ENCODE measurements at regions not wholly inside any gene's neighbourhood (a gene's known extent, or its start where the extent isn't known, plus 50 kb on each side); places are given as distances from the start of the nearest gene placed in this dataset.

- DNase-seq = no peak
- intact Hi-C loops (cut with DNase I) = no loop called here
- TF ChIP-seq CTCF (IDR thresholded peaks at IDR 0.05) = no peak
Measured at GRCh38 chr1:216916890-216917438, 193.7 kb upstream of the ESRRG start.

GRCh38 chr1:216914974-216915373 is 191.7 kb upstream of the ESRRG start:
- no peak for TF ChIP-seq CTCF (IDR thresholded peaks at IDR 0.05)
- Histone ChIP-seq H3K4me3 (no peak overlapping the region), H3K27ac (no peak overlapping the region), H3K27me3 (no peaks in the 10 kb centered on the region), H3K9me3 (no peaks in the 10 kb centered on the region), H3K9ac (ENCODE audit: low read depth in 2 of 2, low read length in 2 of 2) (no peak overlapping the region), H3K36me3 (no peaks in the 10 kb centered on the region), H3K4me1 (no peaks in the 10 kb centered on the region)
- intact Hi-C loops (cut with DNase I) = no loop called here
- DNase-seq = no peak

More at GRCh38 chr1:216916890-216917438, 193.7 kb upstream of the ESRRG start:
- Histone ChIP-seq H3K27me3 (no peaks in the 10 kb centered on the region), H3K4me3 (no peak overlapping the region), H3K36me3 (no peaks in the 10 kb centered on the region), H3K27ac (no peak overlapping the region), H3K9me3 (no peaks in the 10 kb centered on the region), H3K9ac (ENCODE audit: low read depth in 2 of 2, low read length in 2 of 2) (no peak overlapping the region), H3K4me1 (no peaks in the 10 kb centered on the region)

- H3K9me3 ChIP-seq = no peaks in the 10 kb centered on the region
- H3K9ac ChIP-seq (ENCODE audit: low read depth in 2 of 2, low read length in 2 of 2) = no peak overlapping the region
- H3K4me3 ChIP-seq = no peak overlapping the region
- H3K27ac ChIP-seq = no peak overlapping the region
- intact Hi-C loops (cut with DNase I) = no loop called here
- H3K36me3 ChIP-seq = no peaks in the 10 kb centered on the region
- DNase-seq = no peak
- H3K4me1 ChIP-seq = no peaks in the 10 kb centered on the region
- TF ChIP-seq CTCF (IDR thresholded peaks at IDR 0.05) = no peak
- no peaks in the 10 kb centered on the region for H3K27me3 ChIP-seq
Measured at GRCh38 chr1:216913976-216914375, 190.7 kb upstream of the ESRRG start.

- Histone ChIP-seq H3K27ac (no peak overlapping the region), H3K36me3 (no peaks in the 10 kb centered on the region), H3K4me3 (no peak overlapping the region), H3K9ac (ENCODE audit: low read depth in 2 of 2, low read length in 2 of 2) (no peak overlapping the region), H3K4me1 (no peaks in the 10 kb centered on the region), H3K27me3 (no peaks in the 10 kb centered on the region), H3K9me3 (no peaks in the 10 kb centered on the region)
- no peak for TF ChIP-seq CTCF (IDR thresholded peaks at IDR 0.05)
- intact Hi-C loops (cut with DNase I) = no loop called here
- no peak for DNase-seq
Measured at GRCh38 chr1:216910081-216910840, 187.0 kb upstream of the ESRRG start.

GRCh38 chr1:216908126-216908525 is 184.9 kb upstream of the ESRRG start:
- Histone ChIP-seq H3K36me3 (no peaks in the 10 kb centered on the region), H3K27me3 (no peaks in the 10 kb centered on the region), H3K4me3 (no peak overlapping the region), H3K4me1 (no peaks in the 10 kb centered on the region), H3K27ac (no peak overlapping the region), H3K9me3 (no peaks in the 10 kb centered on the region), H3K9ac (ENCODE audit: low read depth in 2 of 2, low read length in 2 of 2) (no peak overlapping the region)
- no peak for DNase-seq
- TF ChIP-seq CTCF (IDR thresholded peaks at IDR 0.05) = no peak
- intact Hi-C loops (cut with DNase I) = no loop called here
